ENCODE measurements at regions not wholly inside any gene's neighbourhood (a gene's known extent, or its start where the extent isn't known, plus 50 kb on each side); places are given as distances from the start of the nearest gene placed in this dataset.

DNA sequence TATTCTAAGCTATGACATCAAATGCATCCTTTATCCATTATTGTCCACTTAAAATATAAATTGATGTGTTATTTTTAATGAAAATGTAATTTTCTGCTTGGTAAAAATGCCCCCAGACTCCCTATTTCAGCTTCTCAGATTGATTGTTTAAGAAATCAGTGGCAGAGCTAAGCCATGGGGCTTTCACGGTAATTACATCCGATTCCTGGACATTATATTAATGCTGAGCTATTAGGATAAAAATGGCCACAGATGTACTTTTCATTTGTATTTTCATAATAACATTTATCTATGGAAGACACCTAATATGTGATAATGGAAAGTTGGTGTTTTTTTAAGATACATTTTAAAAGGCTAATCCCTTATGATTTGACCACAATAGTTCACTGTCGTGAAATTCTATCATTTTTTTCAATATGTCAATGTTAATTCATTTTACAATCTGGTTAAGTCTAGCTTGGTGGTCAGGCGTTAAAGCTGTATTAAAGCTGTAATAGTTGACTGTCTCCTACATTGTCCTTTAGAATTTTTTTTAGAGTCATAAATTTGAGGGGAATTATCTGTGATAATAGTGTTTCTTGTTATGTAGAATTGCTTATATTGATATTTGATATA, 229.0 kb upstream of the UBE2E3 start:
- ATAC-seq = no peak

DNA sequence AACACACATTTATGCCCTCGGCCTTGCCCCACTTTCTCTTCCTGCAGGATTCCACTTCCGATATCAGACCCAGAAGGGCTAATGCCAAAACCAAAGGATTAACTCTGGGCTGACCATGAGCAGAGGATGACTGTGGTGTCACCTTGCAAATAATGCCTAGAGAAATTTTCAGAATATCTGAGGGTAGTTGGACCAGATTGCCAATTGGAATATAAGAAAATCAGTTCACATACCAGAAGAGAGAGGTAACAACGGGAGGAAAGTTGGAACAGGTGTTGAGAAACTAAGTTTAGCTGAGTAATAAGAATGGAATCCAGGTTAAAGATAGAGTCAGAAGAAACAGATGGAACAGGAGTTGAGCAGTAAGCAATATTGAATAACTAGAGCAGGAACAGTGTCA, 232.7 kb upstream of the UBE2E3 start:
- H3K27me3 ChIP-seq (ENCODE audit: low read depth) = no peaks in the 10 kb centered on the region
- H3K4me1 ChIP-seq = no peaks in the 10 kb centered on the region
- TF ChIP-seq, protein P1, sequence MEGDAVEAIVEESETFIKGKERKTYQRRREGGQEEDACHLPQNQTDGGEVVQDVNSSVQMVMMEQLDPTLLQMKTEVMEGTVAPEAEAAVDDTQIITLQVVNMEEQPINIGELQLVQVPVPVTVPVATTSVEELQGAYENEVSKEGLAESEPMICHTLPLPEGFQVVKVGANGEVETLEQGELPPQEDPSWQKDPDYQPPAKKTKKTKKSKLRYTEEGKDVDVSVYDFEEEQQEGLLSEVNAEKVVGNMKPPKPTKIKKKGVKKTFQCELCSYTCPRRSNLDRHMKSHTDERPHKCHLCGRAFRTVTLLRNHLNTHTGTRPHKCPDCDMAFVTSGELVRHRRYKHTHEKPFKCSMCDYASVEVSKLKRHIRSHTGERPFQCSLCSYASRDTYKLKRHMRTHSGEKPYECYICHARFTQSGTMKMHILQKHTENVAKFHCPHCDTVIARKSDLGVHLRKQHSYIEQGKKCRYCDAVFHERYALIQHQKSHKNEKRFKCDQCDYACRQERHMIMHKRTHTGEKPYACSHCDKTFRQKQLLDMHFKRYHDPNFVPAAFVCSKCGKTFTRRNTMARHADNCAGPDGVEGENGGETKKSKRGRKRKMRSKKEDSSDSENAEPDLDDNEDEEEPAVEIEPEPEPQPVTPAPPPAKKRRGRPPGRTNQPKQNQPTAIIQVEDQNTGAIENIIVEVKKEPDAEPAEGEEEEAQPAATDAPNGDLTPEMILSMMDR (IDR thresholded peaks at IDR 0.05) = no peak
- DNase-seq (no peak), ATAC-seq (no peak)
- H3K27ac ChIP-seq = no peak overlapping the region
- intact Hi-C loops (cut with DNase I) = no loop called here
- no peaks in the 10 kb centered on the region for H3K9me3 ChIP-seq
- H3K36me3 ChIP-seq = no peaks in the 10 kb centered on the region
- H3K4me3 ChIP-seq = no peak overlapping the region

More for the DNA sequence above, 229.0 kb upstream of the UBE2E3 start:
- intact Hi-C loops (cut with DNase I) = no loop called here
- H3K27me3 ChIP-seq (ENCODE audit: low read depth) = no peaks in the 10 kb centered on the region
- no peak overlapping the region for H3K27ac ChIP-seq
- no peak for DNase-seq
- no peaks in the 10 kb centered on the region for H3K4me1 ChIP-seq
- TF ChIP-seq, protein P1 (IDR thresholded peaks at IDR 0.05) = no peak
- H3K9me3 ChIP-seq = no peaks in the 10 kb centered on the region
- H3K36me3 ChIP-seq = no peaks in the 10 kb centered on the region
- no peak overlapping the region for H3K4me3 ChIP-seq

DNA sequence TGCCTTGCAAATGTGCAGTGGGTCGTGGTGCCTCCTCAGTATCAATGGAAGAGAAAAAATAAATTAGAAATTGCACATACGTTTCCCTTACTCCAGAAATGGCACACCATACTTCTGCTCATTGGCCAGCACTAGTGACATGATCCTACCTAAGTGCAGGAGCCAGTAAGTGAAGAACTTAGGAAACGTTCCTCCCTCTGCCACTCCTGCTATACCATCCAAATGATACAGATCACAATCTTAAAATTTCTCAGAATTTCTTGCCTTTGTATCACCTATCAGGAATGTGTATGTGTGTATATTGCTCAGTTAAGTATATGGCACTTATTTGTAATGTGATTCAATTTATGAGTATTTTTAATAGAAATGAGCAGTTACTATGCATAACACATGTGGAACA, 237.0 kb upstream of the UBE2E3 start:
- Histone ChIP-seq H3K4me1 (no peaks in the 10 kb centered on the region), H3K27me3 (ENCODE audit: low read depth) (no peaks in the 10 kb centered on the region), H3K27ac (no peak overlapping the region), H3K4me3 (no peak overlapping the region), H3K9me3 (no peaks in the 10 kb centered on the region), H3K36me3 (no peaks in the 10 kb centered on the region)
- intact Hi-C loops (cut with DNase I) = no loop called here
- TF ChIP-seq, protein P1 (IDR thresholded peaks at IDR 0.05) = no peak
- no peak for DNase-seq
- no peak for ATAC-seq

DNA sequence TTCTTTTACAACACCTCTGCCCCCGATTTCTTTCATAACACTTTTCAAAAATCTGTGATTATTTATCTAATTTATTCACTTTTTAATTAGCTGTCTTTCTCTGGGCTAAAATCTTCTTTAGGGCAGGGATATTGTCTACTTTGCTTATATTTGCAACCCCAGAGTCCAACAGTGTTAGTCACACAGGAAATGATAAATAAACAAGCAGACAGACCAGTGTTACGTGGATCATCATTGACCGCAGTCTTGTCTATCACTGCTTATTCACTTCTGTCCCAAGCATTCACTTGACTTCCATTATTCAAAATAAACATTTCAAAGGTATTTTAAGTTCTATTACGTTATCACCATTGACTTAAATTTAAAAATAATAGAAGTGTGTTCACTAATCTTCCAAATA, 237.6 kb upstream of the UBE2E3 start:
- Histone ChIP-seq H3K4me3 (no peak overlapping the region), H3K9me3 (no peaks in the 10 kb centered on the region), H3K4me1 (no peaks in the 10 kb centered on the region), H3K36me3 (no peaks in the 10 kb centered on the region), H3K27me3 (ENCODE audit: low read depth) (no peaks in the 10 kb centered on the region), H3K27ac (no peak overlapping the region)
- ATAC-seq (no peak), DNase-seq (no peak)
- TF ChIP-seq, protein P1 (IDR thresholded peaks at IDR 0.05) = no peak
- intact Hi-C loops (cut with DNase I) = no loop called here

DNA sequence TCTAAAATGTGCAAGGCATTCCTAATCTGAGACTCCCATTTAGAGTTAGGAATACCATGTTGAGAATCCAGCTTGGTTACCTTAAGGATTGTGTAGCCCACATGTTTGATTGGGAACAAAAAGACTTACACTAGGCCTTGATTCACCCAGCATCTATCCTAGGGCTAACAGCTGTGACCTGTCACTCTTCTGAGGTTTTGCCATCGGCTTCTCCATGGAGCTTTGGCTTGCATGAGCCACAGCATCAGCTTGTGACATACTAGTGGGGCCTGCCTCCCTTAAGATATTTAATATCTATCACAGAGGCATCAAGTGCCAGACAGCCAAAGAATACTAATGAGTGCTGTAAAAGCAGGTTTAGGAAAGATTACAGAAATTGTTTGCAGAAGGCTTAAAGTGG, 241.3 kb upstream of the UBE2E3 start:
- DNase-seq = no peak
- no peaks in the 10 kb centered on the region for H3K9me3 ChIP-seq
- intact Hi-C loops (cut with DNase I) = no loop called here

More for the DNA sequence above, 241.3 kb upstream of the UBE2E3 start:
- TF ChIP-seq, protein P1 (IDR thresholded peaks at IDR 0.05) = no peak
- Histone ChIP-seq H3K4me3 (no peak overlapping the region), H3K27ac (no peak overlapping the region), H3K4me1 (no peaks in the 10 kb centered on the region), H3K36me3 (no peaks in the 10 kb centered on the region), H3K27me3 (ENCODE audit: low read depth) (no peaks in the 10 kb centered on the region)
- ATAC-seq = no peak
